A549 (cell line): ENCODE measurements at regions not wholly inside any gene's neighbourhood (a gene's known extent, or its start where the extent isn't known, plus 50 kb on each side); places are given as distances from the start of the nearest gene placed in this dataset.

Source experiments
- ATAC-seq, 2 experiments: fragments of 200-7000 bp in 1 of 2; fragments of >200 bp in 1 of 2; cut with Nextera tagmentation in 1 of 2; cut with Tn5 transposase in 1 of 2; 3 replicates each; pipeline versions ENCODE4 v1.8.0 to v1.9.1; 2018 to 2020; ENCODE audit warnings: mild to moderate bottlenecking in 1 of 2, moderate library complexity in 1 of 2
- CTCF ChIA-PET: fragments of 300-600 bp; sonication (Branson Sonifier 250); formaldehyde crosslinking; extraction: SDS; loops from one replicate; lab custom pipeline; 2021; ENCODE audit warnings: antibody characterized with exemption, inconsistent platforms; lab: Yijun Ruan, JAX
- POLR2A ChIA-PET: fragments of 350-600 bp; formaldehyde crosslinking; extraction: SDS; loops from one replicate; lab custom pipeline; 2021; ENCODE audit warnings: antibody characterized with exemption, inconsistent platforms; lab: Yijun Ruan, JAX
- DNase-seq, 2 experiments: peaks; one replicate each; pipeline versions ENCODE4 v3.0.0 to v3.0.0-alpha.2; 2011 to 2016; ENCODE audit warnings: low read depth in 1 of 2, low spot score in 1 of 2
- FAIRE-seq: peaks from 2 replicates; lab custom pipeline; 2011; peaks lifted over from hg19 to GRCh38; lab: Jason Lieb, UNC
- H3K27ac ChIP-seq, 2 experiments: fragments of >200 bp; sonication (Bioruptor Twin); formaldehyde crosslinking; 3 replicates each; pipeline ENCODE4 v1.5.1; 2016 to 2017
- H3K4me1 ChIP-seq: fragments of >200 bp; sonication (Bioruptor Twin); formaldehyde crosslinking; 3 replicates; pipeline ENCODE4 v1.6.1; 2016
- H3K4me2 ChIP-seq: fragments of >200 bp; sonication (Bioruptor Twin); formaldehyde crosslinking; 3 replicates; pipeline ENCODE4 v1.6.1; 2016
- H3K4me3 ChIP-seq: fragments of >200 bp; sonication (Bioruptor Twin); formaldehyde crosslinking; 3 replicates; pipeline ENCODE4 v1.5.1; 2016
- H3K9me3 ChIP-seq: fragments of >200 bp; sonication (Bioruptor Twin); formaldehyde crosslinking; 3 replicates; pipeline ENCODE4 v1.6.1; 2016
- CBX2 ChIP-seq: fragments of 200-600 bp; sonication (generic); IDR thresholded peaks from 2 replicates; pipeline ENCODE4 v1.6.1; 2016; ENCODE audit warnings: low read depth, mild to moderate bottlenecking, borderline replicate concordance
- CBX8 ChIP-seq: fragments of 200-600 bp; sonication (generic); IDR thresholded peaks from 2 replicates; pipeline ENCODE4 v1.6.1; 2016
- CHD2 ChIP-seq: fragments of 150-350 bp; IDR thresholded peaks from 2 replicates; pipeline ENCODE4 v1.6.1; 2014; ENCODE audit warnings: low read length; ENCODE audit not compliant: partially characterized antibody
- CTCF ChIP-seq: fragments of >200 bp; sonication (Bioruptor Twin); formaldehyde crosslinking; IDR thresholded peaks from 3 replicates; pipeline ENCODE4 v1.5.1; 2016
- EP300 ChIP-seq, 2 experiments: fragments of >200 bp; sonication (Bioruptor Twin); formaldehyde crosslinking; IDR thresholded peaks; 2 replicates in 1 of 2; 3 replicates in 1 of 2; pipeline ENCODE4 v1.6.1; 2016 to 2017
- FOSB ChIP-seq: fragments of 250-450 bp; sonication (Bioruptor Pico); IDR thresholded peaks from 2 replicates; pipeline ENCODE4 v1.5.0; 2020; ENCODE audit warnings: mild to moderate bottlenecking, moderate library complexity
- FOSL2 ChIP-seq, 2 experiments: fragments of 450-650 bp in 1 of 2; fragments of >200 bp in 1 of 2; sonication (Bioruptor Twin) in 1 of 2; formaldehyde crosslinking; IDR thresholded peaks; 2 replicates each; pipeline versions ENCODE4 v1.5.0 to v1.6.1; 2016 to 2020; ENCODE audit warnings: mild to moderate bottlenecking in 1 of 2, moderate library complexity in 1 of 2
- FOXS1 ChIP-seq: fragments of 250-450 bp; sonication (Bioruptor Pico); IDR thresholded peaks from 2 replicates; pipeline ENCODE4 v1.5.0; 2020; ENCODE audit warnings: mild to moderate bottlenecking, moderate library complexity
- HDAC2 ChIP-seq: fragments of 200-600 bp; sonication (generic); IDR thresholded peaks from 2 replicates; pipeline ENCODE4 v1.6.1; 2016
- HES2 ChIP-seq: fragments of >200 bp; sonication (Bioruptor Twin); formaldehyde crosslinking; IDR thresholded peaks from 2 replicates; pipeline ENCODE4 v1.6.1; 2016
- HEYL ChIP-seq: fragments of 250-450 bp; sonication (Bioruptor Pico); IDR thresholded peaks from 2 replicates; pipeline ENCODE4 v1.8.0; 2021; ENCODE audit warnings: mild to moderate bottlenecking, moderate library complexity
- HOXA7 ChIP-seq: fragments of 250-450 bp; sonication (Bioruptor Pico); IDR thresholded peaks from 2 replicates; pipeline ENCODE4 v1.5.0; 2020; ENCODE audit warnings: mild to moderate bottlenecking, moderate library complexity
- HOXB13 ChIP-seq: fragments of 250-450 bp; sonication (Bioruptor Pico); IDR thresholded peaks from 2 replicates; pipeline ENCODE4 v1.5.0; 2020; ENCODE audit warnings: low read depth, mild to moderate bottlenecking, moderate library complexity
- HOXB5 ChIP-seq: fragments of 250-450 bp; sonication (Bioruptor Pico); IDR thresholded peaks from 2 replicates; pipeline ENCODE4 v1.5.0; 2020; ENCODE audit warnings: mild to moderate bottlenecking, moderate library complexity
- KDM1A ChIP-seq: fragments of 200-600 bp; sonication (generic); IDR thresholded peaks from 2 replicates; pipeline ENCODE4 v1.6.1; 2016; ENCODE audit warnings: low read depth, mild to moderate bottlenecking
- KDM5A ChIP-seq: fragments of 200-600 bp; sonication (generic); IDR thresholded peaks from 2 replicates; pipeline ENCODE4 v1.6.1; 2016; ENCODE audit warnings: antibody characterized with exemption, mild to moderate bottlenecking
- MAX ChIP-seq: IDR thresholded peaks from 2 replicates; pipeline ENCODE4 v1.6.1; 2012
- MAZ ChIP-seq: fragments of 150-350 bp; IDR thresholded peaks from 2 replicates; pipeline ENCODE4 v1.6.1; 2014; ENCODE audit warnings: antibody characterized with exemption, low read depth, low read length, borderline replicate concordance
- NFE2L2 ChIP-seq: fragments of 150-350 bp; conservative IDR thresholded peaks from 2 replicates; pipeline ENCODE4 v1.6.1; 2014; ENCODE audit warnings: low read length
- NR3C1 ChIP-seq: fragments of >200 bp; sonication (Bioruptor Twin); formaldehyde crosslinking; IDR thresholded peaks from 3 replicates; pipeline ENCODE4 v1.6.1; 2017
- PBX3 ChIP-seq: IDR thresholded peaks from 2 replicates; pipeline ENCODE4 v1.6.1; 2012
- POLR2A ChIP-seq: IDR thresholded peaks from 2 replicates; pipeline ENCODE4 v1.6.1; 2012; ENCODE audit warnings: mild to moderate bottlenecking, low read length
- RARB ChIP-seq: fragments of 250-450 bp; sonication (Bioruptor Pico); IDR thresholded peaks from 2 replicates; pipeline ENCODE4 v1.8.0; 2021; ENCODE audit warnings: mild to moderate bottlenecking, moderate library complexity
- RFX5 ChIP-seq: fragments of 450-650 bp; IDR thresholded peaks from 2 replicates; pipeline ENCODE4 v1.7.1; 2014; ENCODE audit warnings: antibody characterized with exemption, mild to moderate bottlenecking, moderate library complexity
- RNF2 ChIP-seq: fragments of 200-600 bp; sonication (generic); IDR thresholded peaks from 2 replicates; pipeline ENCODE4 v1.6.1; 2016; ENCODE audit warnings: low read depth, mild to moderate bottlenecking, antibody characterized with exemption, moderate library complexity, borderline replicate concordance
- SMC3 ChIP-seq: fragments of >200 bp; sonication (Bioruptor Twin); formaldehyde crosslinking; IDR thresholded peaks from 3 replicates; pipeline ENCODE4 v1.6.1; 2018; ENCODE audit warnings: inconsistent platforms
- SREBF2 ChIP-seq: fragments of 450-650 bp; IDR thresholded peaks from 2 replicates; pipeline ENCODE4 v1.6.1; 2014; ENCODE audit warnings: mild to moderate bottlenecking, moderate library complexity
- TFCP2L1 ChIP-seq: fragments of 250-450 bp; sonication (Bioruptor Pico); IDR thresholded peaks from 2 replicates; pipeline ENCODE4 v1.5.0; 2021; ENCODE audit warnings: mild to moderate bottlenecking
- TP53 ChIP-seq: fragments of 250-450 bp; sonication (Bioruptor Pico); IDR thresholded peaks from 2 replicates; pipeline ENCODE4 v1.5.0; 2021; ENCODE audit warnings: mild to moderate bottlenecking, moderate library complexity
- ZC3H11A ChIP-seq: fragments of 450-650 bp; IDR thresholded peaks from 2 replicates; pipeline ENCODE4 v1.6.1; 2014; ENCODE audit warnings: antibody characterized with exemption, mild to moderate bottlenecking
- ZSCAN20 ChIP-seq: fragments of 250-450 bp; sonication (Bioruptor Pico); IDR thresholded peaks from 2 replicates; pipeline ENCODE4 v1.8.0; 2022; ENCODE audit warnings: mild to moderate bottlenecking, moderate library complexity
- WGBS: methylation state at CpG from one replicate; pipeline ENCODE4 v1.1.6; 2017; ENCODE audit errors: missing lambda C conversion rate; 5-methylcytosine and 5-hydroxymethylcytosine counted together

- DNase-seq (no peak), ATAC-seq (no peak), FAIRE-seq (no peak)
- Histone ChIP-seq H3K27ac (no peak overlapping the region), H3K4me3 (no peak overlapping the region), H3K4me2 (no peak overlapping the region), H3K9me3 (no peaks in the 10 kb centered on the region), H3K4me1 (no peaks in the 10 kb centered on the region)
- 0% methylated on average over 1 of the region's 1 CpG for WGBS
- POLR2A ChIA-PET, result no interaction called here
- CTCF ChIA-PET, result interaction anchor here (0.9 kb wide), 1 partner anchor 26 kb away, joined by 3 read pairs; no protein-coding TSS in a partner anchor
- TF ChIP-seq MAX, result no peak
- no peak for TF ChIP-seq FOSL2 (IDR thresholded peaks at IDR 0.05)
- TF ChIP-seq FOSL2 (CRISPR knock-in tag; IDR thresholded peaks at IDR 0.05), result no peak
- no peak for TF ChIP-seq TP53 (CRISPR knock-in tag)
- TF ChIP-seq HEYL (CRISPR knock-in tag), result no peak
- no peak for TF ChIP-seq TFCP2L1 (CRISPR knock-in tag)
- TF ChIP-seq KDM1A, result no peak
- no peak for TF ChIP-seq CBX8
- TF ChIP-seq POLR2A, result no peak
- no peak for TF ChIP-seq CBX2
- no peak for TF ChIP-seq EP300 (IDR thresholded peaks at IDR 0.05)
- no peak for TF ChIP-seq RNF2
- no peak for TF ChIP-seq ZC3H11A
- TF ChIP-seq RARB (CRISPR knock-in tag), result no peak
- no peak for TF ChIP-seq HES2
- no peak for TF ChIP-seq HOXA7 (CRISPR knock-in tag)
- TF ChIP-seq HDAC2, result no peak
- no peak for TF ChIP-seq HOXB5 (CRISPR knock-in tag)
- no peak for TF ChIP-seq RFX5
Measured at GRCh38 chr2:20937353-20937752, 106.5 kb downstream of the APOB start.

- Histone ChIP-seq H3K4me3 (no peak overlapping the region), H3K27ac (no peak overlapping the region), H3K4me1 (no peaks in the 10 kb centered on the region), H3K9me3 (no peaks in the 10 kb centered on the region), H3K4me2 (no peak overlapping the region)
- no peak for ATAC-seq
- no peak for FAIRE-seq
- ChIA-PET POLR2A (no interaction called here), CTCF (interaction anchor here (1.0 kb wide), 1 partner anchor 30 kb away, joined by 3 read pairs; no protein-coding TSS in a partner anchor)
- 33% methylated on average over 11 of the region's 11 CpGs for WGBS
- DNase-seq, result no peak
- TF ChIP-seq HOXB13 (CRISPR knock-in tag) (no peak), RNF2 (no peak), HDAC2 (no peak), HEYL (CRISPR knock-in tag) (no peak), NFE2L2 (no peak), HES2 (no peak), KDM5A (no peak), ZSCAN20 (no peak), MAX (no peak), SMC3 (no peak), SREBF2 (no peak), RFX5 (no peak)
Measured at GRCh38 chr2:20935168-20935775, 108.6 kb downstream of the APOB start.

- H3K4me2 ChIP-seq, result no peak overlapping the region
- CTCF ChIA-PET, result interaction anchor here (0.9 to 2.2 kb wide), 3 partner anchors 28 to 273 kb away, joined by 3 to 8 read pairs (median 3); no protein-coding TSS in a partner anchor
- no peak overlapping the region for H3K27ac ChIP-seq
- no peak for ATAC-seq
- POLR2A ChIA-PET, result no interaction called here
- no peaks in the 10 kb centered on the region for H3K4me1 ChIP-seq
- no peak overlapping the region for H3K4me3 ChIP-seq
- no peak for FAIRE-seq
- H3K9me3 ChIP-seq, result 0 out of 3 replicates have a peak, but pooled peaks cover 2% of the 10 kb centered on the region
- 0% methylated on average over 2 of the region's 2 CpGs for WGBS
- no peak for DNase-seq
- TF ChIP-seq ZSCAN20, result no peak
- no peak for TF ChIP-seq HDAC2
- TF ChIP-seq HOXA7 (CRISPR knock-in tag), result no peak
- TF ChIP-seq MAZ, result no peak
- TF ChIP-seq POLR2A, result no peak
- TF ChIP-seq CTCF, result no peak
- no peak for TF ChIP-seq CHD2
- TF ChIP-seq FOXS1 (CRISPR knock-in tag), result no peak
- no peak for TF ChIP-seq NR3C1
- no peak for TF ChIP-seq TP53 (CRISPR knock-in tag)
- no peak for TF ChIP-seq HOXB5 (CRISPR knock-in tag)
- no peak for TF ChIP-seq PBX3
- no peak for TF ChIP-seq FOSB
Measured at GRCh38 chr2:20934236-20934635, 109.6 kb downstream of the APOB start.
